HG03095 (cell line): ENCODE measurements at regions not wholly inside any gene's neighbourhood (a gene's known extent, or its start where the extent isn't known, plus 50 kb on each side); places are given as distances from the start of the nearest gene placed in this dataset.
"Not testable (repeated sequence)": the region's sequence is repeated elsewhere in the genome, so short reads cannot be mapped to it uniquely, and the experiment has no call there.

Source experiments
- ATAC-seq: cut with Tn5 transposase; IDR thresholded peaks from one replicate; pipeline ENCODE4 v1.9.1; 2021; ENCODE audit warnings: moderate library complexity; ENCODE audit not compliant: unreplicated experiment

GRCh38 chr2:184372484-184372883, 225.8 kb upstream of the ZNF804A start:
- no peak for ATAC-seq

- ATAC-seq: no peak
Observed at GRCh38 chr2:184394642-184395041, 203.7 kb upstream of the ZNF804A start.

GRCh38 chr2:184402381-184402780, 195.9 kb upstream of the ZNF804A start:
- no peak for ATAC-seq

- ATAC-seq: not testable (repeated sequence)
Observed at GRCh38 chr2:184407041-184407630, 191.2 kb upstream of the ZNF804A start.

GRCh38 chr2:184410160-184410559, 188.2 kb upstream of the ZNF804A start:
- no peak for ATAC-seq

GRCh38 chr2:184413221-184413620, 185.1 kb upstream of the ZNF804A start:
- no peak for ATAC-seq

- ATAC-seq: no peak
Observed at GRCh38 chr2:184413671-184414229, 184.6 kb upstream of the ZNF804A start.

GRCh38 chr2:184416146-184416913, 182.0 kb upstream of the ZNF804A start:
- ATAC-seq: no peak

- ATAC-seq: no peak
Observed at GRCh38 chr2:184419744-184420143, 178.6 kb upstream of the ZNF804A start.

GRCh38 chr2:184421456-184421855, 176.9 kb upstream of the ZNF804A start:
- not testable (repeated sequence) for ATAC-seq

- no peak for ATAC-seq
Observed at GRCh38 chr2:184425083-184425482, 173.2 kb upstream of the ZNF804A start.

GRCh38 chr2:184444217-184444616, 154.1 kb upstream of the ZNF804A start:
- ATAC-seq: peak; percentile 97

- peak; percentile 44 for ATAC-seq
Observed at GRCh38 chr2:184444623-184445223, 153.6 kb upstream of the ZNF804A start.

- ATAC-seq: no peak
Observed at GRCh38 chr2:184449760-184450159, 148.6 kb upstream of the ZNF804A start.

GRCh38 chr2:184452907-184453306, 145.4 kb upstream of the ZNF804A start:
- ATAC-seq: no peak

- no peak for ATAC-seq
Observed at GRCh38 chr2:184455624-184456023, 142.7 kb upstream of the ZNF804A start.

GRCh38 chr2:184456693-184457092, 141.6 kb upstream of the ZNF804A start:
- ATAC-seq: not testable (repeated sequence)

GRCh38 chr2:184463102-184463865, 135.0 kb upstream of the ZNF804A start:
- no peak for ATAC-seq

GRCh38 chr2:184463866-184464248, 134.5 kb upstream of the ZNF804A start:
- ATAC-seq: no peak

- no peak for ATAC-seq
Observed at GRCh38 chr2:184468826-184469225, 129.5 kb upstream of the ZNF804A start.

- ATAC-seq: no peak
Observed at GRCh38 chr2:184472481-184472880, 125.8 kb upstream of the ZNF804A start.
